OCI-LY7 (cell line): ENCODE measurements at regions not wholly inside any gene's neighbourhood (a gene's known extent, or its start where the extent isn't known, plus 50 kb on each side); places are given as distances from the start of the nearest gene placed in this dataset.

Experiments
- BruUV-seq: library from RNA; stranded (reverse); fragments of 400-500 nt; replicated peaks from 2 replicates; lab custom pipeline; 2021; lab: Mats Ljungman, UMichigan
- CTCF ChIA-PET: fragments of 300-600 bp; sonication (Branson Sonifier 250); formaldehyde crosslinking; loops from one replicate; lab custom pipeline; 2022; ENCODE audit warnings: antibody characterized with exemption; ENCODE audit not compliant: unreplicated experiment; lab: Charles Lee
- POLR2A ChIA-PET: fragments of 300-600 bp; sonication (Branson Sonifier 250); formaldehyde crosslinking; loops from one replicate; lab custom pipeline; 2022; ENCODE audit warnings: antibody characterized with exemption; lab: Charles Lee
- DNase-seq: peaks from one replicate; pipeline ENCODE4 v3.0.0-alpha.2; 2015; ENCODE audit warnings: low spot score
- H2AFZ ChIP-seq: fragments of 200-600 bp; sonication (generic), shearing (Covaris generic); 2 replicates; pipeline ENCODE4 v1.6.1; 2014; ENCODE audit warnings: mild to moderate bottlenecking, antibody characterized with exemption, low read length, moderate library complexity
- H3K27ac ChIP-seq: fragments of 200-600 bp; sonication (generic); 2 replicates; pipeline ENCODE4 v1.5.1; 2014; ENCODE audit warnings: mixed run types, low read depth, mild to moderate bottlenecking, moderate library complexity, low read length, inconsistent platforms; ENCODE audit not compliant: poor library complexity, severe bottlenecking
- H3K36me3 ChIP-seq: fragments of 200-600 bp; sonication (generic); 2 replicates; pipeline ENCODE4 v1.6.1; 2014; ENCODE audit warnings: mild to moderate bottlenecking, antibody characterized with exemption, low read length, moderate library complexity, mixed read lengths; ENCODE audit not compliant: insufficient read depth
- H3K4me1 ChIP-seq: fragments of 200-600 bp; sonication (generic); 2 replicates; pipeline ENCODE4 v1.5.1; 2014; ENCODE audit warnings: mild to moderate bottlenecking, low read length; ENCODE audit not compliant: insufficient read depth, poor library complexity, severe bottlenecking
- H3K4me2 ChIP-seq: fragments of 200-600 bp; sonication (generic); 2 replicates; pipeline ENCODE4 v1.6.1; 2014; ENCODE audit warnings: mild to moderate bottlenecking, low read length
- H3K4me3 ChIP-seq: fragments of 200-600 bp; sonication (generic); 2 replicates; pipeline ENCODE4 v1.5.1; 2014; ENCODE audit warnings: mild to moderate bottlenecking, low read depth, low read length; ENCODE audit not compliant: poor library complexity, severe bottlenecking
- H3K79me2 ChIP-seq: fragments of 200-600 bp; sonication (generic); 2 replicates; pipeline ENCODE4 v1.6.1; 2016; ENCODE audit warnings: low read depth, mild to moderate bottlenecking, low read length, moderate library complexity, mixed read lengths; ENCODE audit not compliant: insufficient read depth
- H3K9me2 ChIP-seq: fragments of 200-600 bp; sonication (generic); 2 replicates; pipeline ENCODE4 v1.6.1; 2016; ENCODE audit warnings: mild to moderate bottlenecking, low read length, mixed read lengths; ENCODE audit not compliant: insufficient read depth
- H3K9me3 ChIP-seq: fragments of 200-600 bp; sonication (generic); 2 replicates; pipeline ENCODE4 v1.6.1; 2014; ENCODE audit warnings: mild to moderate bottlenecking, mixed run types, low read length, mixed read lengths
- H4K20me1 ChIP-seq: fragments of 200-600 bp; sonication (generic); 2 replicates; pipeline ENCODE4 v1.6.1; 2014; ENCODE audit warnings: mild to moderate bottlenecking, antibody characterized with exemption, low read length, moderate library complexity, mixed read lengths; ENCODE audit not compliant: insufficient read depth
- EZH2phosphoT487 ChIP-seq: fragments of 200-600 bp; sonication (generic); IDR thresholded peaks from 2 replicates; pipeline ENCODE4 v1.6.1; 2018; ENCODE audit warnings: low read depth, borderline replicate concordance, mild to moderate bottlenecking, mixed run types, antibody characterized with exemption, low read length, moderate library complexity, mixed read lengths
- intact Hi-C: fragments of 100-400 bp; cut with micrococcal nuclease; formaldehyde crosslinking; loops from one replicate; pipeline ENCODE4 v1.10.0; 2022; ENCODE audit not compliant: unreplicated experiment
- TF ChIP-seq, protein P1 (sequence below): fragments of 200-600 bp; sonication (generic); conservative IDR thresholded peaks from 2 replicates; pipeline ENCODE4 v1.5.1; 2014; ENCODE audit warnings: mild to moderate bottlenecking, antibody characterized with exemption, low read length, moderate library complexity, mixed read lengths

DNA sequence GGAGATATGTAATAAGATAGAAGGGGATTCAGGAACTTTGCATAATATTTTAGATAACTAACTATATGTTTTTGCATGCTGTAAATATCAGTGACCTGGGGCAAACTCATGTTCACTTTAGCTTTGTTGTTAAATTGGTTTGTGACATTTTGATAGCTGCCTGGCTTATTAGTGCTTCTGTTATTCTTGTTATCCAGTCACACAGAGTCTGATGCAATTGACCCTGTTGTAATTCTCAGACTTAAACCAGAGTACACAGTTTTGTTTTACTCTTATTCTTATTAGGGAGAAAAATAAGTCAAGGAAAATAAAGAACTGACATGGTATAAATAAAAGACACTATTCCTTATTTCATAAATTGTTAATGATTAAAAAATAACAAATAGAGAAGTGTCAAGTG is 516.7 kb upstream of the SLIT2 start:
- POLR2A ChIA-PET: no interaction called here
- Histone ChIP-seq H3K79me2 (no peaks in the 10 kb centered on the region), H3K4me1 (peaks cover 9% of the 10 kb centered on the region), H2AFZ (no peak overlapping the region), H3K27ac (no peak overlapping the region), H3K4me2 (no peak overlapping the region), H3K9me2 (no peaks in the 10 kb centered on the region), H3K36me3 (no peaks in the 10 kb centered on the region), H3K9me3 (peaks cover 6% of the 10 kb centered on the region; the same call in 1 of the 2 replicates), H4K20me1 (no peaks in the 10 kb centered on the region), H3K4me3 (no peak overlapping the region)
- no peak for DNase-seq
- CTCF ChIA-PET: no interaction called here
- intact Hi-C loops: no loop called here
- no TSS peak for BruUV-seq
- TF ChIP-seq EZH2phosphoT487: no peak
- TF ChIP-seq, protein P1, sequence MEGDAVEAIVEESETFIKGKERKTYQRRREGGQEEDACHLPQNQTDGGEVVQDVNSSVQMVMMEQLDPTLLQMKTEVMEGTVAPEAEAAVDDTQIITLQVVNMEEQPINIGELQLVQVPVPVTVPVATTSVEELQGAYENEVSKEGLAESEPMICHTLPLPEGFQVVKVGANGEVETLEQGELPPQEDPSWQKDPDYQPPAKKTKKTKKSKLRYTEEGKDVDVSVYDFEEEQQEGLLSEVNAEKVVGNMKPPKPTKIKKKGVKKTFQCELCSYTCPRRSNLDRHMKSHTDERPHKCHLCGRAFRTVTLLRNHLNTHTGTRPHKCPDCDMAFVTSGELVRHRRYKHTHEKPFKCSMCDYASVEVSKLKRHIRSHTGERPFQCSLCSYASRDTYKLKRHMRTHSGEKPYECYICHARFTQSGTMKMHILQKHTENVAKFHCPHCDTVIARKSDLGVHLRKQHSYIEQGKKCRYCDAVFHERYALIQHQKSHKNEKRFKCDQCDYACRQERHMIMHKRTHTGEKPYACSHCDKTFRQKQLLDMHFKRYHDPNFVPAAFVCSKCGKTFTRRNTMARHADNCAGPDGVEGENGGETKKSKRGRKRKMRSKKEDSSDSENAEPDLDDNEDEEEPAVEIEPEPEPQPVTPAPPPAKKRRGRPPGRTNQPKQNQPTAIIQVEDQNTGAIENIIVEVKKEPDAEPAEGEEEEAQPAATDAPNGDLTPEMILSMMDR: no peak

DNA sequence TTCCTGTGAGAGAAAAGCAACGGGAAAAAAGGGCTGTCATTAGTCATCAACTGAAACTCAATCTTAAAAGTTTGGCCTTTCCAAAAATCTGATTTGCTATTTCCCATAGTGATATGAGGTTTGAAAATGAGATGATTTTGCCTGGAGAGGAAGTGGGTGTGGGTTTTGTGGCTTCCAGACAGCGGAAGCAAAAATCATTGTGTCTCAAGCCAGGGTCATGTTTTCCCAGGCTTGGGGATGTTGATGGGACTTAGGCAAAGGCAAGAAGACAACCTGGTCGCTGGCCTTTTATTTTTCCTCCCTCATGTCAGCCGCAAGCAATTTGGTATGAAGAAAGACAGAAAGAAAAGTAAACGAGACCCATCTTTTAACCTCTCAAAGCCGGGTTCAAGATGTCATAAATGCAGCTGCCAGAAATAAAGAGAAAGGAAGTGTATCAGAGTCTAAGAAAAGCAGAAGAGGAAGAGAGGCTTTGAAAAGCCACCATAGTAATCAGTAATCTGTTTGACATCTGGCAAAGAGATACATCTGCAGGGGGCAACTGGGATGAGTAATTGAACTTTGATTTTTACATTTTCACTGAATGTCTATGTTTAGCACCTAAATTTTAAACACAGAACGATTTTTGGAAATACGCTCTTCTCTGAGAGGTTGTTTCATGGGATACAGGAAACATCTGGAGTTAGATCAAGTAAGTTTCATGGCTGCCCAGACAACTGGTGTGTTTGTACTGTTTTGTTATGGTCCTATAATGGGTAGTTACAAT is 521.6 kb upstream of the SLIT2 start:
- TF ChIP-seq, protein P1: no peak
- no peaks in the 10 kb centered on the region for H3K36me3 ChIP-seq
- H2AFZ ChIP-seq: peak overlapping the region; percentile 46; the same call in 1 of the 2 replicates
- intact Hi-C loops: loop anchor here (5.0 kb wide), 1 partner anchor 53 kb away; no protein-coding TSS in a partner anchor
- CTCF ChIA-PET: no interaction called here
- no TSS peak for BruUV-seq
- no peaks in the 10 kb centered on the region for H3K79me2 ChIP-seq
- H3K4me3 ChIP-seq: peak overlapping the region; percentile 34
- H3K4me2 ChIP-seq: peak overlapping the region; percentile 71
- peak overlapping the region; percentile 37 for H3K27ac ChIP-seq
- no peaks in the 10 kb centered on the region for H4K20me1 ChIP-seq
- H3K9me3 ChIP-seq: peaks cover 6% of the 10 kb centered on the region; the same call in 1 of the 2 replicates
- no peaks in the 10 kb centered on the region for H3K9me2 ChIP-seq
- peaks cover 15% of the 10 kb centered on the region for H3K4me1 ChIP-seq
- peak; percentile 46 for DNase-seq
- POLR2A ChIA-PET: interaction anchor here (0.7 kb wide), 1 partner anchor 135 kb away, joined by 3 read pairs; no protein-coding TSS in a partner anchor

DNA sequence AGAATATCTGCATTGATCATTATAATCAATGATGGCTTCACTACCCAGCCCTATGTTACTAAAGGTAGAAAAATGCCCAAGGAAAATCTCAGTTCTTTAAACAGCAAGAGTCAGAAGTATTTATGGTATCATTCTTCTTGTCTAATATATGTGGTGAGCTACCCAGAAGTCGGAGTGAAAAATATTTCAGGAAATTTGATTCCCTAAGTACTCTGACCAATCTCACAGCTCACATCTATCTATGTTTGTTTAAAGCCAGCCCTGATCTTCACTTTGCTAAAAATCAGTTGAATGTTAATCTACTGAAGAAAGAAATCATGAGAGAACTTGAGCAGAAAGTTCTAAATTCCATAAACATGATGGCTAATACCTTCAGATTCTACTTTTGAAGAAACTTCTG is 522.9 kb upstream of the SLIT2 start:
- CTCF ChIA-PET: no interaction called here
- Histone ChIP-seq H2AFZ (no peak overlapping the region), H3K9me2 (no peaks in the 10 kb centered on the region), H3K4me2 (no peak overlapping the region), H3K4me1 (peaks cover 15% of the 10 kb centered on the region), H3K36me3 (no peaks in the 10 kb centered on the region), H3K4me3 (no peak overlapping the region), H3K9me3 (peaks cover 6% of the 10 kb centered on the region; the same call in 1 of the 2 replicates), H3K27ac (no peak overlapping the region), H3K79me2 (no peaks in the 10 kb centered on the region), H4K20me1 (no peaks in the 10 kb centered on the region)
- POLR2A ChIA-PET: no interaction called here
- BruUV-seq: no TSS peak
- intact Hi-C loops: no loop called here
- TF ChIP-seq, protein P1: no peak
- no peak for TF ChIP-seq EZH2phosphoT487
- DNase-seq: no peak
